Heart left ventricle (tissue), 13 donors: ENCODE measurements at regions not wholly inside any gene's neighbourhood (a gene's known extent, or its start where the extent isn't known, plus 50 kb on each side); places are given as distances from the start of the nearest gene placed in this dataset.
"Not testable (repeated sequence)": the region's sequence is repeated elsewhere in the genome, so short reads cannot be mapped to it uniquely, and the experiment has no call there.

Experiments
- POLR2A ChIP-seq, 2 donors: fragments of 450-650 bp; IDR thresholded peaks; one replicate each; pipeline ENCODE4 v1.6.1; 2017; ENCODE audit warnings: antibody characterized with exemption in 2 of 2, mild to moderate bottlenecking in 2 of 2, moderate library complexity in 2 of 2
- TF ChIP-seq, protein P1 (sequence below), 12 donors: fragments of 200-600 bp; sonication (generic) in 4 of 12; IDR thresholded peaks; one replicate each; pipeline versions ENCODE4 v1.5.0 to v1.8.0; 2018 to 2022; ENCODE audit warnings: antibody characterized with exemption in 12 of 12, mild to moderate bottlenecking in 5 of 12
- donor health status: ischemic (EF 13 %, LVEDD 7.1; RV severe dilation, severe dysfunction).
- donor health status: DM: no; HTN: yes; CAD: no.
- donor health status: DM: no; HTN: no; CAD: no.
- donor health status: ischemic (EF 25% LVEDD 6.9; RV normal size, moderate dysfunction).
- donor health status: ischemic (EF 25% LVEDD 5.7; RV mildly dilated, moderate dysfunction).
- donor health status: ischemic (EF 35%, LVEDD 5.7; RV mildly dilated, moderate dysfunction).
- donor health status: nonischemic (EF 11% LVEDD 7.7; RV severe dilation, severe dysfunction).
- donor health status: DM: yes; HTN: yes; CAD: no.
- donor health status: PGD.
- donor health status: ischemic (EF 29% LVEDD 5.4; RV normal size, mild dysfunction).
- donor health status: nonischemic (EF 23%, LVEDD 6.1; RV moderate dilation, normal function).

DNA sequence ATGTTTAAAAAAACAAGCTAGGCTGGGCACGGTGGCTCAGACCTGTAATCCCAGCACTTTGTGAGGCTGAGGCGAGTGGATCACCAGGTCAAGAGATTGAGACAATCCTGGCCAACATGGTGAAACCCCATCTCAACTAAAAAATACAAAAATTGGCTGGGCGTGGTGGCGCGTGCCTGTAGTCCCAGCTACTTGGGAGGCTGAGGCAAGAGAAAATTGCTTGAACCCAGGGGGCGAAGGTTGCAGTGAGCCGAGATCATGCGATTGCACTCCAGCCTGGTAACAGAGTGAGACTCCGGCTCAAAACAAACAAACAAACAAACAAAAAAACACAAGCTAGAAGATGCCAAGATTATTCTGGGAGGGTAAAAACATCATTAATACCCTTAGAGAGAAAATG is 172.3 kb downstream of the AVL9 start:
- TF ChIP-seq, protein P1, sequence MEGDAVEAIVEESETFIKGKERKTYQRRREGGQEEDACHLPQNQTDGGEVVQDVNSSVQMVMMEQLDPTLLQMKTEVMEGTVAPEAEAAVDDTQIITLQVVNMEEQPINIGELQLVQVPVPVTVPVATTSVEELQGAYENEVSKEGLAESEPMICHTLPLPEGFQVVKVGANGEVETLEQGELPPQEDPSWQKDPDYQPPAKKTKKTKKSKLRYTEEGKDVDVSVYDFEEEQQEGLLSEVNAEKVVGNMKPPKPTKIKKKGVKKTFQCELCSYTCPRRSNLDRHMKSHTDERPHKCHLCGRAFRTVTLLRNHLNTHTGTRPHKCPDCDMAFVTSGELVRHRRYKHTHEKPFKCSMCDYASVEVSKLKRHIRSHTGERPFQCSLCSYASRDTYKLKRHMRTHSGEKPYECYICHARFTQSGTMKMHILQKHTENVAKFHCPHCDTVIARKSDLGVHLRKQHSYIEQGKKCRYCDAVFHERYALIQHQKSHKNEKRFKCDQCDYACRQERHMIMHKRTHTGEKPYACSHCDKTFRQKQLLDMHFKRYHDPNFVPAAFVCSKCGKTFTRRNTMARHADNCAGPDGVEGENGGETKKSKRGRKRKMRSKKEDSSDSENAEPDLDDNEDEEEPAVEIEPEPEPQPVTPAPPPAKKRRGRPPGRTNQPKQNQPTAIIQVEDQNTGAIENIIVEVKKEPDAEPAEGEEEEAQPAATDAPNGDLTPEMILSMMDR (IDR thresholded peaks at IDR 0.05) = not testable (repeated sequence)
- TF ChIP-seq POLR2A (IDR thresholded peaks at IDR 0.05) = not testable (repeated sequence)
